ENCODE measurements at regions not wholly inside any gene's neighbourhood (a gene's known extent, or its start where the extent isn't known, plus 50 kb on each side); places are given as distances from the start of the nearest gene placed in this dataset.

- Histone ChIP-seq H3K79me2 (ENCODE audit: low read length) (no peaks in the 10 kb centered on the region), H3K27ac (ENCODE audit: low read length) (no peak overlapping the region), H2AFZ (ENCODE audit: low read depth, low read length) (no peak overlapping the region), H3K4me2 (ENCODE audit: low read length) (no peak overlapping the region), H3K9me3 (ENCODE audit: insufficient read depth, low read length) (no peaks in the 10 kb centered on the region), H3K27me3 (ENCODE audit: low read depth, low read length) (no peaks in the 10 kb centered on the region), H4K20me1 (ENCODE audit: insufficient read depth, low read length) (no peaks in the 10 kb centered on the region), H3K4me3 (ENCODE audit: low read length) (no peak overlapping the region), H3K4me1 (ENCODE audit: low read length) (no peaks in the 10 kb centered on the region), H3K9ac (ENCODE audit: low read length) (no peak overlapping the region), H3K36me3 (replicated peaks; ENCODE audit: low read depth, low read length) (no peaks in the 10 kb centered on the region)
- TF ChIP-seq EZH2phosphoT487 (IDR thresholded peaks at IDR 0.05; ENCODE audit: low read depth) = no peak
- TF ChIP-seq CTCF (IDR thresholded peaks at IDR 0.05; ENCODE audit: low read depth, low read length) = no peak
These were observed 746.0 kb downstream of the VGLL3 start for GRCh38 chr3:86244905-86245304.

GRCh38 chr3:86239946-86240345, 751.0 kb downstream of the VGLL3 start:
- H4K20me1 ChIP-seq (ENCODE audit: insufficient read depth, low read length) = no peaks in the 10 kb centered on the region
- H3K4me1 ChIP-seq (ENCODE audit: low read length) = no peaks in the 10 kb centered on the region
- no peaks in the 10 kb centered on the region for H3K36me3 ChIP-seq (replicated peaks; ENCODE audit: low read depth, low read length)
- H3K9me3 ChIP-seq (ENCODE audit: insufficient read depth, low read length) = no peaks in the 10 kb centered on the region
- no peak overlapping the region for H3K4me3 ChIP-seq (ENCODE audit: low read length)
- no peaks in the 10 kb centered on the region for H3K27me3 ChIP-seq (ENCODE audit: low read depth, low read length)
- no peak overlapping the region for H3K9ac ChIP-seq (ENCODE audit: low read length)
- H3K79me2 ChIP-seq (ENCODE audit: low read length) = no peaks in the 10 kb centered on the region
- no peak overlapping the region for H3K4me2 ChIP-seq (ENCODE audit: low read length)
- H2AFZ ChIP-seq (ENCODE audit: low read depth, low read length) = no peak overlapping the region
- no peak overlapping the region for H3K27ac ChIP-seq (ENCODE audit: low read length)
- no peak for TF ChIP-seq EZH2phosphoT487 (IDR thresholded peaks at IDR 0.05; ENCODE audit: low read depth)
- TF ChIP-seq CTCF (IDR thresholded peaks at IDR 0.05; ENCODE audit: low read depth, low read length) = no peak

GRCh38 chr3:86234506-86235254, 756.3 kb downstream of the VGLL3 start:
- no peak overlapping the region for H2AFZ ChIP-seq (ENCODE audit: low read depth, low read length)
- no peak overlapping the region for H3K4me3 ChIP-seq (ENCODE audit: low read length)
- H3K79me2 ChIP-seq (ENCODE audit: low read length) = no peaks in the 10 kb centered on the region
- H3K4me2 ChIP-seq (ENCODE audit: low read length) = no peak overlapping the region
- no peaks in the 10 kb centered on the region for H3K4me1 ChIP-seq (ENCODE audit: low read length)
- H3K9ac ChIP-seq (ENCODE audit: low read length) = no peak overlapping the region
- no peak overlapping the region for H3K27ac ChIP-seq (ENCODE audit: low read length)
- no peaks in the 10 kb centered on the region for H3K9me3 ChIP-seq (ENCODE audit: insufficient read depth, low read length)
- TF ChIP-seq CTCF (IDR thresholded peaks at IDR 0.05; ENCODE audit: low read depth, low read length) = no peak
- no peak for TF ChIP-seq EZH2phosphoT487 (IDR thresholded peaks at IDR 0.05; ENCODE audit: low read depth)
- no peaks in the 10 kb centered on the region for H4K20me1 ChIP-seq (ENCODE audit: insufficient read depth, low read length)
- H3K27me3 ChIP-seq (ENCODE audit: low read depth, low read length) = no peaks in the 10 kb centered on the region
- no peaks in the 10 kb centered on the region for H3K36me3 ChIP-seq (replicated peaks; ENCODE audit: low read depth, low read length)

- H3K4me2 ChIP-seq (ENCODE audit: low read length) = no peak overlapping the region
- no peaks in the 10 kb centered on the region for H3K79me2 ChIP-seq (ENCODE audit: low read length)
- H3K27me3 ChIP-seq (ENCODE audit: low read depth, low read length) = no peaks in the 10 kb centered on the region
These were observed 760.2 kb downstream of the VGLL3 start for GRCh38 chr3:86230762-86231161.

More at GRCh38 chr3:86230762-86231161, 760.2 kb downstream of the VGLL3 start:
- no peak overlapping the region for H3K9ac ChIP-seq (ENCODE audit: low read length)
- TF ChIP-seq CTCF (IDR thresholded peaks at IDR 0.05; ENCODE audit: low read depth, low read length) (no peak), EZH2phosphoT487 (IDR thresholded peaks at IDR 0.05; ENCODE audit: low read depth) (no peak)
- H3K9me3 ChIP-seq (ENCODE audit: insufficient read depth, low read length) = no peaks in the 10 kb centered on the region
- no peak overlapping the region for H3K27ac ChIP-seq (ENCODE audit: low read length)
- no peaks in the 10 kb centered on the region for H3K4me1 ChIP-seq (ENCODE audit: low read length)
- no peak overlapping the region for H2AFZ ChIP-seq (ENCODE audit: low read depth, low read length)
- H3K4me3 ChIP-seq (ENCODE audit: low read length) = no peak overlapping the region
- H4K20me1 ChIP-seq (ENCODE audit: insufficient read depth, low read length) = no peaks in the 10 kb centered on the region
- no peaks in the 10 kb centered on the region for H3K36me3 ChIP-seq (replicated peaks; ENCODE audit: low read depth, low read length)
